Activated CD8-positive, alpha-beta memory T cell treated with anti-CD3 and anti-CD28 coated beads, Interleukin-2, amount 50 U/mL, for 24 hours (primary cell): ENCODE measurements at regions not wholly inside any gene's neighbourhood (a gene's known extent, or its start where the extent isn't known, plus 50 kb on each side); places are given as distances from the start of the nearest gene placed in this dataset.
"Not testable (repeated sequence)": the region's sequence is repeated elsewhere in the genome, so short reads cannot be mapped to it uniquely, and the experiment has no call there.

Experiments used
- DNase-seq: peaks from one replicate; pipeline ENCODE4 v3.0.0-alpha.2; 2020; ENCODE audit errors: extremely low read depth

GRCh38 chr10:124149189-124150042, 56.0 kb upstream of the CHST15 start:
- no peak for DNase-seq

- DNase-seq = not testable (repeated sequence)
Measured at GRCh38 chr10:124148509-124149188, 55.3 kb upstream of the CHST15 start.

- DNase-seq = no peak
Measured at GRCh38 chr10:124146483-124146882, 53.1 kb upstream of the CHST15 start.

GRCh38 chr10:124145109-124145870, 51.9 kb upstream of the CHST15 start:
- no peak for DNase-seq

GRCh38 chr10:124144536-124144935, 51.1 kb upstream of the CHST15 start:
- no peak for DNase-seq

GRCh38 chr10:124143721-124144120, 50.3 kb upstream of the CHST15 start:
- DNase-seq = no peak
